H9 (cell line): ENCODE measurements at regions not wholly inside any gene's neighbourhood (a gene's known extent, or its start where the extent isn't known, plus 50 kb on each side); places are given as distances from the start of the nearest gene placed in this dataset.

Experiments
- DNase-seq: peaks from one replicate; pipeline ENCODE4 v3.0.0-alpha.2; 2017
- H2AFZ ChIP-seq: one replicate; pipeline ENCODE4 v1.6.1; 2013; ENCODE audit warnings: mild to moderate bottlenecking, low read length, control low read depth, moderate library complexity
- H2AK5ac ChIP-seq: 2 replicates; pipeline ENCODE4 v1.6.1; 2013; ENCODE audit warnings: low read length, control low read depth, mixed read lengths; ENCODE audit not compliant: insufficient read length
- H2BK120ac ChIP-seq: one replicate; pipeline ENCODE4 v1.6.1; 2013; ENCODE audit warnings: low read depth, mild to moderate bottlenecking, low read length, control low read depth, inconsistent platforms; ENCODE audit not compliant: poor library complexity, severe bottlenecking
- H2BK12ac ChIP-seq: 2 replicates; pipeline ENCODE4 v1.6.1; 2013; ENCODE audit warnings: low read length, control low read depth, mixed read lengths, low read depth; ENCODE audit not compliant: insufficient read length
- H2BK15ac ChIP-seq: 2 replicates; pipeline ENCODE4 v1.6.1; 2013; ENCODE audit warnings: low read depth, low read length, control low read depth
- H2BK20ac ChIP-seq: one replicate; pipeline ENCODE4 v1.6.1; 2013; ENCODE audit warnings: low read depth, mild to moderate bottlenecking, low read length, control low read depth, inconsistent platforms; ENCODE audit not compliant: poor library complexity, severe bottlenecking
- H2BK5ac ChIP-seq: 2 replicates; pipeline ENCODE4 v1.6.1; 2013; ENCODE audit warnings: low read length, control low read depth, mixed read lengths; ENCODE audit not compliant: insufficient read length
- H3K14ac ChIP-seq: 2 replicates; pipeline ENCODE4 v1.6.1; 2013; ENCODE audit warnings: low read length, control low read depth; ENCODE audit not compliant: insufficient read depth
- H3K18ac ChIP-seq: 2 replicates; pipeline ENCODE4 v1.6.1; 2013; ENCODE audit warnings: low read depth, mild to moderate bottlenecking, mixed read lengths, low read length, control low read depth; ENCODE audit not compliant: insufficient read length
- H3K23ac ChIP-seq: 2 replicates; pipeline ENCODE4 v1.6.1; 2013; ENCODE audit warnings: low read length, control low read depth, mixed read lengths, low read depth; ENCODE audit not compliant: insufficient read length
- H3K23me2 ChIP-seq: 2 replicates; pipeline ENCODE4 v1.6.1; 2013; ENCODE audit warnings: low read depth, mild to moderate bottlenecking, mixed read lengths, low read length, control low read depth; ENCODE audit not compliant: insufficient read length, poor library complexity, severe bottlenecking
- H3K27ac ChIP-seq: 2 replicates; pipeline ENCODE4 v1.5.1; 2013; ENCODE audit warnings: low read length, control low read depth, mixed read lengths, low read depth; ENCODE audit not compliant: insufficient read length
- H3K27me3 ChIP-seq: 2 replicates; pipeline ENCODE4 v1.6.1; 2013; ENCODE audit warnings: low read length, control low read depth, inconsistent platforms; ENCODE audit not compliant: insufficient read depth
- H3K4ac ChIP-seq: 2 replicates; pipeline ENCODE4 v1.6.1; 2013; ENCODE audit warnings: low read depth, mild to moderate bottlenecking, control low read depth, inconsistent platforms, low read length, moderate library complexity
- H3K4me1 ChIP-seq: 2 replicates; pipeline ENCODE4 v1.6.1; 2013; ENCODE audit warnings: low read length, control low read depth, inconsistent platforms; ENCODE audit not compliant: insufficient read depth
- H3K4me2 ChIP-seq: 2 replicates; pipeline ENCODE4 v1.6.1; 2013; ENCODE audit warnings: low read length, control low read depth, mixed read lengths; ENCODE audit not compliant: insufficient read length, insufficient read depth
- H3K56ac ChIP-seq: 2 replicates; pipeline ENCODE4 v1.6.1; 2013; ENCODE audit warnings: low read depth, mild to moderate bottlenecking, mixed read lengths, low read length, control low read depth; ENCODE audit not compliant: insufficient read length
- H3K79me1 ChIP-seq: 2 replicates; pipeline ENCODE4 v1.6.1; 2013; ENCODE audit warnings: low read depth, mild to moderate bottlenecking, moderate library complexity, low read length, control low read depth, inconsistent platforms; ENCODE audit not compliant: insufficient read depth, poor library complexity, severe bottlenecking
- H3K79me2 ChIP-seq: 2 replicates; pipeline ENCODE4 v1.6.1; 2013; ENCODE audit warnings: low read length, control low read depth, inconsistent platforms; ENCODE audit not compliant: insufficient read depth
- H3K9ac ChIP-seq: 2 replicates; pipeline ENCODE4 v1.6.1; 2013; ENCODE audit warnings: low read length, control low read depth, mixed read lengths; ENCODE audit not compliant: insufficient read length; ENCODE audit errors: extremely low read depth
- H3K9me3 ChIP-seq: one replicate; pipeline ENCODE4 v1.6.1; 2013; ENCODE audit warnings: low read depth, low read length, inconsistent platforms; ENCODE audit not compliant: control insufficient read depth
- H3T11ph ChIP-seq: one replicate; pipeline ENCODE4 v1.6.1; 2013; ENCODE audit warnings: mild to moderate bottlenecking, low read length, control low read depth, inconsistent platforms
- H4K20me1 ChIP-seq: one replicate; pipeline ENCODE4 v1.6.1; 2013; ENCODE audit not compliant: control insufficient read depth, insufficient read length, insufficient read depth
- H4K5ac ChIP-seq: 2 replicates; pipeline ENCODE4 v1.6.1; 2013; ENCODE audit warnings: low read depth, mild to moderate bottlenecking, mixed read lengths, low read length, control low read depth; ENCODE audit not compliant: insufficient read length
- H4K8ac ChIP-seq: replicated peaks from 2 replicates; pipeline ENCODE4 v1.6.1; 2013; ENCODE audit warnings: low read length, control low read depth, mixed read lengths, low read depth; ENCODE audit not compliant: insufficient read length
- H4K91ac ChIP-seq: 2 replicates; pipeline ENCODE4 v1.6.1; 2013; ENCODE audit warnings: low read depth, mild to moderate bottlenecking, moderate library complexity, mixed read lengths, low read length, control low read depth; ENCODE audit not compliant: insufficient read length
- H3K27ac Mint-ChIP-seq, 3 experiments: 2 replicates in 2 of 3; 3 replicates in 1 of 3; pipeline ENCODE4 v1.8.0; 2020 to 2021; ENCODE audit warnings: mixed read lengths in 3 of 3, mild to moderate bottlenecking in 1 of 3, moderate library complexity in 1 of 3
- H3K27me3 Mint-ChIP-seq: 2 replicates; pipeline ENCODE4 v1.8.0; 2021; ENCODE audit warnings: low read depth, mild to moderate bottlenecking, moderate library complexity, mixed read lengths
- H3K36me3 Mint-ChIP-seq, 3 experiments: 2 replicates in 2 of 3; 3 replicates in 1 of 3; pipeline ENCODE4 v1.8.0; 2020 to 2021; ENCODE audit warnings: low read depth in 3 of 3, mixed read lengths in 3 of 3; ENCODE audit not compliant: insufficient read depth in 1 of 3
- H3K4me1 Mint-ChIP-seq, 2 experiments: 2 replicates each; pipeline ENCODE4 v1.8.0; 2020; ENCODE audit warnings: mixed read lengths in 2 of 2
- H3K4me3 Mint-ChIP-seq, 2 experiments: 2 replicates in 1 of 2; 3 replicates in 1 of 2; pipeline ENCODE4 v1.8.0; 2020 to 2021; ENCODE audit warnings: mild to moderate bottlenecking in 2 of 2, mixed read lengths in 2 of 2, moderate library complexity in 1 of 2
- H3K9me3 Mint-ChIP-seq, 2 experiments: 2 replicates in 1 of 2; 3 replicates in 1 of 2; pipeline ENCODE4 v1.8.0; 2020; ENCODE audit warnings: mild to moderate bottlenecking in 2 of 2, mixed read lengths in 2 of 2, moderate library complexity in 1 of 2
- WGBS: extraction: QIAGEN DNeasy Blood & Tissue Kit; methylation state at CpG from one replicate; pipeline ENCODE4 v1.1.7; 2013; ENCODE audit warnings: missing lambda C conversion rate, low lambda C conversion rate, mixed read lengths; ENCODE audit not compliant: insufficient read length; ENCODE audit errors: extremely low coverage; 5-methylcytosine and 5-hydroxymethylcytosine counted together
- TF ChIP-seq, protein P1 (sequence below): fragments of 200-600 bp; sonication (generic); conservative IDR thresholded peaks from 3 replicates; pipeline ENCODE4 v1.8.0; 2021; ENCODE audit warnings: antibody characterized with exemption, mild to moderate bottlenecking

DNA sequence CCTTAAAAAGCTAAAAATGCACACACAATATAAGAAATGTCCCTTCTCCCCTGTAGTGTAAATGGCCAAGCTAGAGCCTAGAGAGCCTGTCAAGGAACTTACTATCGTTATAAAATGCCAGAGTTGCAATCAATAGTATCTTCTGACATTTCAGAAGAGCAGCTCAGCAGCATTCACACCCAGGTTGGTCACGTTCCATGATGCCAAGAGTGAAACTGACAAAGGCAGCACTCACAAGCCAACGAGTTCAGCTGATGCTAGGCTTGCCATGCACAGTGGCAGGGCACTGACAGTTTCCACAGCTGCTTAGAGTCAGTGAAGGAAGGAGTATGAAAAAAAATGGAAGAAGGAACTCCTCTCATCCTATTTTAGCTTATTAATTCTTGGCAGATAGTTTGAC, 331.4 kb upstream of the CCDC54 start:
- no peaks in the 10 kb centered on the region for H3K23me2 ChIP-seq
- H3K18ac ChIP-seq = no peak overlapping the region
- Mint-ChIP-seq H3K4me3 (no peak overlapping the region), H3K4me1 (no peaks in the 10 kb centered on the region), H3K27me3 (no peaks in the 10 kb centered on the region), H3K27ac (no peak overlapping the region), H3K36me3 (peaks cover 6 to 20% (median 10%) of the 10 kb centered on the region in 3 experiments; a peak in 5 of 7 replicates), H3K9me3 (peaks cover 10 to 13% of the 10 kb centered on the region in 2 experiments)
- H3K27ac ChIP-seq = no peak overlapping the region
- H2BK20ac ChIP-seq = no peak overlapping the region
- H2AFZ ChIP-seq = no peak overlapping the region
- H3T11ph ChIP-seq = no peak overlapping the region
- no peak overlapping the region for H2BK120ac ChIP-seq
- no peaks in the 10 kb centered on the region for H3K79me2 ChIP-seq
- H3K79me1 ChIP-seq = no peaks in the 10 kb centered on the region
- H3K4ac ChIP-seq = no peak overlapping the region
- H4K91ac ChIP-seq = no peak overlapping the region
- no peaks in the 10 kb centered on the region for H3K27me3 ChIP-seq
- no peak overlapping the region for H2BK5ac ChIP-seq
- H3K9ac ChIP-seq = no peak overlapping the region
- no peaks in the 10 kb centered on the region for H3K9me3 ChIP-seq
- H3K4me1 ChIP-seq = no peaks in the 10 kb centered on the region
- H2BK12ac ChIP-seq = no peak overlapping the region
- H3K14ac ChIP-seq = no peak overlapping the region
- H3K4me2 ChIP-seq = no peak overlapping the region
- no peak for DNase-seq
- no CpG with 5 or more reads among the region's 3 CpGs for WGBS
- H4K20me1 ChIP-seq = no peaks in the 10 kb centered on the region
- TF ChIP-seq, protein P1, sequence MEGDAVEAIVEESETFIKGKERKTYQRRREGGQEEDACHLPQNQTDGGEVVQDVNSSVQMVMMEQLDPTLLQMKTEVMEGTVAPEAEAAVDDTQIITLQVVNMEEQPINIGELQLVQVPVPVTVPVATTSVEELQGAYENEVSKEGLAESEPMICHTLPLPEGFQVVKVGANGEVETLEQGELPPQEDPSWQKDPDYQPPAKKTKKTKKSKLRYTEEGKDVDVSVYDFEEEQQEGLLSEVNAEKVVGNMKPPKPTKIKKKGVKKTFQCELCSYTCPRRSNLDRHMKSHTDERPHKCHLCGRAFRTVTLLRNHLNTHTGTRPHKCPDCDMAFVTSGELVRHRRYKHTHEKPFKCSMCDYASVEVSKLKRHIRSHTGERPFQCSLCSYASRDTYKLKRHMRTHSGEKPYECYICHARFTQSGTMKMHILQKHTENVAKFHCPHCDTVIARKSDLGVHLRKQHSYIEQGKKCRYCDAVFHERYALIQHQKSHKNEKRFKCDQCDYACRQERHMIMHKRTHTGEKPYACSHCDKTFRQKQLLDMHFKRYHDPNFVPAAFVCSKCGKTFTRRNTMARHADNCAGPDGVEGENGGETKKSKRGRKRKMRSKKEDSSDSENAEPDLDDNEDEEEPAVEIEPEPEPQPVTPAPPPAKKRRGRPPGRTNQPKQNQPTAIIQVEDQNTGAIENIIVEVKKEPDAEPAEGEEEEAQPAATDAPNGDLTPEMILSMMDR = no peak
- no peak overlapping the region for H3K23ac ChIP-seq
- no peak overlapping the region for H4K5ac ChIP-seq
- no peak overlapping the region for H2AK5ac ChIP-seq
- H4K8ac ChIP-seq = no peak overlapping the region
- H2BK15ac ChIP-seq = no peak overlapping the region
- H3K56ac ChIP-seq = no peak overlapping the region
